Smooth muscle cell (in vitro differentiated cells): ENCODE measurements at regions not wholly inside any gene's neighbourhood (a gene's known extent, or its start where the extent isn't known, plus 50 kb on each side); places are given as distances from the start of the nearest gene placed in this dataset.

Experiments
- DNase-seq: peaks from one replicate; lab custom pipeline; 2025; ENCODE audit not compliant: unreplicated experiment; lab: John Stamatoyannopoulos, UW
- H2AFZ ChIP-seq: fragments of 200-600 bp; sonication (generic); 2 replicates; pipeline ENCODE4 v1.6.0; 2016; ENCODE audit warnings: antibody characterized with exemption, low read depth, mild to moderate bottlenecking
- H3F3A ChIP-seq: fragments of 200-600 bp; sonication (generic); 2 replicates; pipeline ENCODE4 v1.6.0; 2017; ENCODE audit warnings: antibody characterized with exemption, low read depth
- H3K27ac ChIP-seq: fragments of 200-600 bp; sonication (generic); 2 replicates; pipeline ENCODE4 v1.5.1; 2016; ENCODE audit warnings: low read depth, mild to moderate bottlenecking
- H3K27me3 ChIP-seq: fragments of 200-600 bp; sonication (generic); 2 replicates; pipeline ENCODE4 v1.6.1; 2016; ENCODE audit warnings: low read depth, mild to moderate bottlenecking
- H3K36me3 ChIP-seq: fragments of 200-600 bp; sonication (generic); 2 replicates; pipeline ENCODE4 v1.5.1; 2016; ENCODE audit warnings: low read depth
- H3K4me1 ChIP-seq: fragments of 200-600 bp; sonication (generic); 2 replicates; pipeline ENCODE4 v1.5.1; 2016; ENCODE audit warnings: low read depth
- H3K4me2 ChIP-seq: fragments of 200-600 bp; sonication (generic); 2 replicates; pipeline ENCODE4 v1.6.0; 2016; ENCODE audit warnings: mild to moderate bottlenecking
- H3K4me3 ChIP-seq: fragments of 200-600 bp; sonication (generic); 2 replicates; pipeline ENCODE4 v1.5.1; 2016; ENCODE audit warnings: mild to moderate bottlenecking
- H3K79me2 ChIP-seq: fragments of 200-600 bp; sonication (generic); 2 replicates; pipeline ENCODE4 v1.6.0; 2016; ENCODE audit warnings: low read depth, mild to moderate bottlenecking
- H3K9ac ChIP-seq: fragments of 200-600 bp; sonication (generic); 2 replicates; pipeline ENCODE4 v1.6.0; 2016; ENCODE audit warnings: low read depth
- H3K9me3 ChIP-seq: fragments of 200-600 bp; sonication (generic); replicated peaks from 2 replicates; pipeline ENCODE4 v1.5.1; 2016; ENCODE audit warnings: low read depth
- H4K20me1 ChIP-seq: fragments of 200-600 bp; sonication (generic); 2 replicates; pipeline ENCODE4 v1.6.0; 2016; ENCODE audit warnings: low read depth
- CTCF ChIP-seq: fragments of 200-600 bp; sonication (generic); IDR thresholded peaks from 2 replicates; pipeline ENCODE4 v1.5.1; 2017; ENCODE audit warnings: borderline replicate concordance, mild to moderate bottlenecking, antibody characterized with exemption; ENCODE audit not compliant: insufficient read depth, poor library complexity, severe bottlenecking
- WGBS: methylation state at CpG from one replicate; pipeline ENCODE4 v1.1.7; 2016; ENCODE audit warnings: low lambda C conversion rate; 5-methylcytosine and 5-hydroxymethylcytosine counted together

GRCh38 chr10:53432035-53432434 is 659.5 kb upstream of the MBL2 start:
- H2AFZ ChIP-seq, result no peak overlapping the region
- no peaks in the 10 kb centered on the region for H3K4me1 ChIP-seq
- H3K79me2 ChIP-seq, result no peaks in the 10 kb centered on the region
- TF ChIP-seq CTCF, result no peak
- no peak overlapping the region for H3K27ac ChIP-seq
- DNase-seq, result no peak
- H3K4me2 ChIP-seq, result no peak overlapping the region
- H3F3A ChIP-seq, result no peaks in the 10 kb centered on the region
- no peak overlapping the region for H3K9ac ChIP-seq
- H4K20me1 ChIP-seq, result no peaks in the 10 kb centered on the region
- H3K9me3 ChIP-seq, result no peaks in the 10 kb centered on the region
- 90% methylated on average over 2 of the region's 2 CpGs for WGBS
- no peak overlapping the region for H3K4me3 ChIP-seq
- H3K27me3 ChIP-seq, result no peaks in the 10 kb centered on the region
- no peaks in the 10 kb centered on the region for H3K36me3 ChIP-seq

GRCh38 chr10:53430974-53431373 is 658.4 kb upstream of the MBL2 start:
- WGBS, result 92% methylated on average over 4 of the region's 4 CpGs
- no peaks in the 10 kb centered on the region for H3K36me3 ChIP-seq
- no peak for TF ChIP-seq CTCF

GRCh38 chr10:53430127-53430891 is 657.7 kb upstream of the MBL2 start:
- Histone ChIP-seq H3K27ac (no peak overlapping the region), H3K27me3 (no peaks in the 10 kb centered on the region), H3K9me3 (no peaks in the 10 kb centered on the region), H4K20me1 (no peaks in the 10 kb centered on the region), H3F3A (no peaks in the 10 kb centered on the region), H2AFZ (peak overlapping the region; percentile 10), H3K79me2 (no peaks in the 10 kb centered on the region), H3K9ac (no peak overlapping the region), H3K4me1 (no peaks in the 10 kb centered on the region), H3K4me3 (no peak overlapping the region), H3K36me3 (no peaks in the 10 kb centered on the region), H3K4me2 (no peak overlapping the region)
- 4% methylated on average over 2 of the region's 2 CpGs for WGBS
- TF ChIP-seq CTCF, result no peak
- DNase-seq, result no peak

More at GRCh38 chr10:53430974-53431373, 658.4 kb upstream of the MBL2 start:
- Histone ChIP-seq H3K9me3 (no peaks in the 10 kb centered on the region), H2AFZ (peak overlapping the region; percentile 10), H3K4me1 (no peaks in the 10 kb centered on the region), H3F3A (no peaks in the 10 kb centered on the region), H3K27ac (no peak overlapping the region), H3K4me3 (no peak overlapping the region), H3K4me2 (no peak overlapping the region), H3K79me2 (no peaks in the 10 kb centered on the region), H3K27me3 (no peaks in the 10 kb centered on the region), H4K20me1 (no peaks in the 10 kb centered on the region), H3K9ac (no peak overlapping the region)
- no peak for DNase-seq
